H9 (cell line): ENCODE measurements at regions not wholly inside any gene's neighbourhood (a gene's known extent, or its start where the extent isn't known, plus 50 kb on each side); places are given as distances from the start of the nearest gene placed in this dataset.

Source experiments
- DNase-seq: peaks from one replicate; pipeline ENCODE4 v3.0.0-alpha.2; 2017
- H2AFZ ChIP-seq: one replicate; pipeline ENCODE4 v1.6.1; 2013; ENCODE audit warnings: mild to moderate bottlenecking, low read length, control low read depth, moderate library complexity
- H2AK5ac ChIP-seq: 2 replicates; pipeline ENCODE4 v1.6.1; 2013; ENCODE audit warnings: low read length, control low read depth, mixed read lengths; ENCODE audit not compliant: insufficient read length
- H2BK120ac ChIP-seq: one replicate; pipeline ENCODE4 v1.6.1; 2013; ENCODE audit warnings: low read depth, mild to moderate bottlenecking, low read length, control low read depth, inconsistent platforms; ENCODE audit not compliant: poor library complexity, severe bottlenecking
- H2BK12ac ChIP-seq: 2 replicates; pipeline ENCODE4 v1.6.1; 2013; ENCODE audit warnings: low read length, control low read depth, mixed read lengths, low read depth; ENCODE audit not compliant: insufficient read length
- H2BK15ac ChIP-seq: 2 replicates; pipeline ENCODE4 v1.6.1; 2013; ENCODE audit warnings: low read depth, low read length, control low read depth
- H2BK20ac ChIP-seq: one replicate; pipeline ENCODE4 v1.6.1; 2013; ENCODE audit warnings: low read depth, mild to moderate bottlenecking, low read length, control low read depth, inconsistent platforms; ENCODE audit not compliant: poor library complexity, severe bottlenecking
- H2BK5ac ChIP-seq: 2 replicates; pipeline ENCODE4 v1.6.1; 2013; ENCODE audit warnings: low read length, control low read depth, mixed read lengths; ENCODE audit not compliant: insufficient read length
- H3K14ac ChIP-seq: 2 replicates; pipeline ENCODE4 v1.6.1; 2013; ENCODE audit warnings: low read length, control low read depth; ENCODE audit not compliant: insufficient read depth
- H3K18ac ChIP-seq: 2 replicates; pipeline ENCODE4 v1.6.1; 2013; ENCODE audit warnings: low read depth, mild to moderate bottlenecking, mixed read lengths, low read length, control low read depth; ENCODE audit not compliant: insufficient read length
- H3K23ac ChIP-seq: 2 replicates; pipeline ENCODE4 v1.6.1; 2013; ENCODE audit warnings: low read length, control low read depth, mixed read lengths, low read depth; ENCODE audit not compliant: insufficient read length
- H3K23me2 ChIP-seq: 2 replicates; pipeline ENCODE4 v1.6.1; 2013; ENCODE audit warnings: low read depth, mild to moderate bottlenecking, mixed read lengths, low read length, control low read depth; ENCODE audit not compliant: insufficient read length, poor library complexity, severe bottlenecking
- H3K27ac ChIP-seq: 2 replicates; pipeline ENCODE4 v1.5.1; 2013; ENCODE audit warnings: low read length, control low read depth, mixed read lengths, low read depth; ENCODE audit not compliant: insufficient read length
- H3K27me3 ChIP-seq: 2 replicates; pipeline ENCODE4 v1.6.1; 2013; ENCODE audit warnings: low read length, control low read depth, inconsistent platforms; ENCODE audit not compliant: insufficient read depth
- H3K4ac ChIP-seq: 2 replicates; pipeline ENCODE4 v1.6.1; 2013; ENCODE audit warnings: low read depth, mild to moderate bottlenecking, control low read depth, inconsistent platforms, low read length, moderate library complexity
- H3K4me1 ChIP-seq: 2 replicates; pipeline ENCODE4 v1.6.1; 2013; ENCODE audit warnings: low read length, control low read depth, inconsistent platforms; ENCODE audit not compliant: insufficient read depth
- H3K4me2 ChIP-seq: 2 replicates; pipeline ENCODE4 v1.6.1; 2013; ENCODE audit warnings: low read length, control low read depth, mixed read lengths; ENCODE audit not compliant: insufficient read length, insufficient read depth
- H3K56ac ChIP-seq: 2 replicates; pipeline ENCODE4 v1.6.1; 2013; ENCODE audit warnings: low read depth, mild to moderate bottlenecking, mixed read lengths, low read length, control low read depth; ENCODE audit not compliant: insufficient read length
- H3K79me1 ChIP-seq: 2 replicates; pipeline ENCODE4 v1.6.1; 2013; ENCODE audit warnings: low read depth, mild to moderate bottlenecking, moderate library complexity, low read length, control low read depth, inconsistent platforms; ENCODE audit not compliant: insufficient read depth, poor library complexity, severe bottlenecking
- H3K79me2 ChIP-seq: 2 replicates; pipeline ENCODE4 v1.6.1; 2013; ENCODE audit warnings: low read length, control low read depth, inconsistent platforms; ENCODE audit not compliant: insufficient read depth
- H3K9ac ChIP-seq: 2 replicates; pipeline ENCODE4 v1.6.1; 2013; ENCODE audit warnings: low read length, control low read depth, mixed read lengths; ENCODE audit not compliant: insufficient read length; ENCODE audit errors: extremely low read depth
- H3K9me3 ChIP-seq: one replicate; pipeline ENCODE4 v1.6.1; 2013; ENCODE audit warnings: low read depth, low read length, inconsistent platforms; ENCODE audit not compliant: control insufficient read depth
- H3T11ph ChIP-seq: one replicate; pipeline ENCODE4 v1.6.1; 2013; ENCODE audit warnings: mild to moderate bottlenecking, low read length, control low read depth, inconsistent platforms
- H4K20me1 ChIP-seq: one replicate; pipeline ENCODE4 v1.6.1; 2013; ENCODE audit not compliant: control insufficient read depth, insufficient read length, insufficient read depth
- H4K5ac ChIP-seq: 2 replicates; pipeline ENCODE4 v1.6.1; 2013; ENCODE audit warnings: low read depth, mild to moderate bottlenecking, mixed read lengths, low read length, control low read depth; ENCODE audit not compliant: insufficient read length
- H4K8ac ChIP-seq: replicated peaks from 2 replicates; pipeline ENCODE4 v1.6.1; 2013; ENCODE audit warnings: low read length, control low read depth, mixed read lengths, low read depth; ENCODE audit not compliant: insufficient read length
- H4K91ac ChIP-seq: 2 replicates; pipeline ENCODE4 v1.6.1; 2013; ENCODE audit warnings: low read depth, mild to moderate bottlenecking, moderate library complexity, mixed read lengths, low read length, control low read depth; ENCODE audit not compliant: insufficient read length
- H3K27ac Mint-ChIP-seq, 3 experiments: 2 replicates in 2 of 3; 3 replicates in 1 of 3; pipeline ENCODE4 v1.8.0; 2020 to 2021; ENCODE audit warnings: mixed read lengths in 3 of 3, mild to moderate bottlenecking in 1 of 3, moderate library complexity in 1 of 3
- H3K27me3 Mint-ChIP-seq: 2 replicates; pipeline ENCODE4 v1.8.0; 2021; ENCODE audit warnings: low read depth, mild to moderate bottlenecking, moderate library complexity, mixed read lengths
- H3K36me3 Mint-ChIP-seq, 3 experiments: 2 replicates in 2 of 3; 3 replicates in 1 of 3; pipeline ENCODE4 v1.8.0; 2020 to 2021; ENCODE audit warnings: low read depth in 3 of 3, mixed read lengths in 3 of 3; ENCODE audit not compliant: insufficient read depth in 1 of 3
- H3K4me1 Mint-ChIP-seq, 2 experiments: 2 replicates each; pipeline ENCODE4 v1.8.0; 2020; ENCODE audit warnings: mixed read lengths in 2 of 2
- H3K4me3 Mint-ChIP-seq, 2 experiments: 2 replicates in 1 of 2; 3 replicates in 1 of 2; pipeline ENCODE4 v1.8.0; 2020 to 2021; ENCODE audit warnings: mild to moderate bottlenecking in 2 of 2, mixed read lengths in 2 of 2, moderate library complexity in 1 of 2
- H3K9me3 Mint-ChIP-seq, 2 experiments: 2 replicates in 1 of 2; 3 replicates in 1 of 2; pipeline ENCODE4 v1.8.0; 2020; ENCODE audit warnings: mild to moderate bottlenecking in 2 of 2, mixed read lengths in 2 of 2, moderate library complexity in 1 of 2
- CTCF ChIP-seq: fragments of 200-600 bp; sonication (generic); conservative IDR thresholded peaks from 3 replicates; pipeline ENCODE4 v1.8.0; 2021; ENCODE audit warnings: antibody characterized with exemption, mild to moderate bottlenecking
- WGBS: extraction: QIAGEN DNeasy Blood & Tissue Kit; methylation state at CpG from one replicate; pipeline ENCODE4 v1.1.7; 2013; ENCODE audit warnings: missing lambda C conversion rate, low lambda C conversion rate, mixed read lengths; ENCODE audit not compliant: insufficient read length; ENCODE audit errors: extremely low coverage; 5-methylcytosine and 5-hydroxymethylcytosine counted together

GRCh38 chr10:60476451-60476850, 86.8 kb upstream of the ANK3 start:
- Mint-ChIP-seq H3K4me3 (no peak overlapping the region), H3K27ac (no peak overlapping the region), H3K4me1 (peaks cover 12 to 24% of the 10 kb centered on the region in 2 experiments), H3K36me3 (no peaks in the 10 kb centered on the region), H3K27me3 (no peaks in the 10 kb centered on the region), H3K9me3 (no peaks in the 10 kb centered on the region)
- Histone ChIP-seq H3K79me2 (no peaks in the 10 kb centered on the region), H3K9ac (no peak overlapping the region), H4K5ac (no peak overlapping the region), H2BK20ac (no peak overlapping the region), H3K9me3 (no peaks in the 10 kb centered on the region), H2BK120ac (no peak overlapping the region), H2BK12ac (no peak overlapping the region), H2AFZ (no peak overlapping the region), H2AK5ac (no peak overlapping the region), H3K23me2 (no peaks in the 10 kb centered on the region), H4K8ac (no peak overlapping the region), H3K4me1 (0 out of 2 replicates have a peak, but pooled peaks cover 2% of the 10 kb centered on the region), H3K27me3 (no peaks in the 10 kb centered on the region), H3K18ac (no peak overlapping the region), H3K27ac (no peak overlapping the region), H3K14ac (no peak overlapping the region), H3K56ac (no peak overlapping the region), H2BK15ac (no peak overlapping the region), H3K23ac (no peak overlapping the region), H3K79me1 (no peaks in the 10 kb centered on the region), H3K4me2 (no peak overlapping the region), H2BK5ac (no peak overlapping the region), H4K91ac (no peak overlapping the region), H3K4ac (no peak overlapping the region), H4K20me1 (no peaks in the 10 kb centered on the region), H3T11ph (no peak overlapping the region)
- no CpG with 5 or more reads among the region's 2 CpGs for WGBS
- no peak for DNase-seq
- TF ChIP-seq CTCF, result no peak
